ENCODE measurements at regions not wholly inside any gene's neighbourhood (a gene's known extent, or its start where the extent isn't known, plus 50 kb on each side); places are given as distances from the start of the nearest gene placed in this dataset.

DNA sequence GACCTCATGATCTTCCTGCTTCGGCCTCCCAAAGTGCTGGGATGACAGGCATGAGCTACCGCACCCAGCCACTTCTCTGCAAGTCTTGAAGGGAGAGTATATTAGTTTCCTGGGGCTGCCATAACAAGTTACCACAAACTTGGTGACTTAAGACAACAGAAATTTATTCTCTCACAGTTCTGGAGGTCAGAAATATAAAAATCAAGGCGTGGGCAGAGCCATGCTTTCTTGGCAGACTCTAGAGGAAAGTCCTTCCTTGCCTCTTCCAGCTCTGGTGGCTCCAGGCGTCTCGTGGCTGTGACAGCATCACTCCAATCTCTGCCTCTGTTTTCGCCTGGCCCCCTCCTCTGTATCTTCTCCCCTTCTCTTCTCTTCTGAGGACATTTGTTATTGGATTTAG is 110.2 kb upstream of the NAV2 start:
- TF ChIP-seq, protein P1, sequence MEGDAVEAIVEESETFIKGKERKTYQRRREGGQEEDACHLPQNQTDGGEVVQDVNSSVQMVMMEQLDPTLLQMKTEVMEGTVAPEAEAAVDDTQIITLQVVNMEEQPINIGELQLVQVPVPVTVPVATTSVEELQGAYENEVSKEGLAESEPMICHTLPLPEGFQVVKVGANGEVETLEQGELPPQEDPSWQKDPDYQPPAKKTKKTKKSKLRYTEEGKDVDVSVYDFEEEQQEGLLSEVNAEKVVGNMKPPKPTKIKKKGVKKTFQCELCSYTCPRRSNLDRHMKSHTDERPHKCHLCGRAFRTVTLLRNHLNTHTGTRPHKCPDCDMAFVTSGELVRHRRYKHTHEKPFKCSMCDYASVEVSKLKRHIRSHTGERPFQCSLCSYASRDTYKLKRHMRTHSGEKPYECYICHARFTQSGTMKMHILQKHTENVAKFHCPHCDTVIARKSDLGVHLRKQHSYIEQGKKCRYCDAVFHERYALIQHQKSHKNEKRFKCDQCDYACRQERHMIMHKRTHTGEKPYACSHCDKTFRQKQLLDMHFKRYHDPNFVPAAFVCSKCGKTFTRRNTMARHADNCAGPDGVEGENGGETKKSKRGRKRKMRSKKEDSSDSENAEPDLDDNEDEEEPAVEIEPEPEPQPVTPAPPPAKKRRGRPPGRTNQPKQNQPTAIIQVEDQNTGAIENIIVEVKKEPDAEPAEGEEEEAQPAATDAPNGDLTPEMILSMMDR (IDR thresholded peaks at IDR 0.05; ENCODE audit: poor library complexity, severe bottlenecking): no peak
- TF ChIP-seq EZH2 (IDR thresholded peaks at IDR 0.05; ENCODE audit: borderline replicate concordance, insufficient read depth, low read length, poor library complexity, severe bottlenecking): no peak

Data from neural cell (in vitro differentiated cells).